Pancreas (tissue), 10 donors: ENCODE measurements at regions not wholly inside any gene's neighbourhood (a gene's known extent, or its start where the extent isn't known, plus 50 kb on each side); places are given as distances from the start of the nearest gene placed in this dataset.
A peak's percentile ranks its signal among the peaks of the same experiment; 100 is the strongest.

Source experiments
- ATAC-seq, 4 donors: fragments of 200-7000 bp; cut with Tn5 transposase; one replicate each; pipeline versions ENCODE4 v1.8.0 to v1.9.1; 2020; ENCODE audit warnings: mild to moderate bottlenecking in 4 of 4, moderate library complexity in 4 of 4
- DNase-seq, 6 donors: peaks; one replicate each; pipeline ENCODE4 v3.0.0-alpha.2; 2020
- FAIRE-seq: peaks from 2 replicates; lab custom pipeline; 2012; peaks lifted over from hg19 to GRCh38; lab: Jason Lieb, UNC
- H3K27ac ChIP-seq, 4 donors: fragments of 200-600 bp; sonication (generic); 1 replicate in 3 of 4; 2 replicates in 1 of 4; pipeline versions ENCODE4 v1.5.0 to v1.8.0; 2020
- H3K27me3 ChIP-seq, 4 donors: fragments of 200-600 bp; one replicate each; pipeline ENCODE4 v1.8.0; 2021
- H3K36me3 ChIP-seq, 3 donors: fragments of 200-600 bp; sonication (generic) in 1 of 3; one replicate each; pipeline versions ENCODE4 v1.5.0 to v1.8.0; 2020 to 2021
- H3K4me1 ChIP-seq, 3 donors: fragments of 200-600 bp; one replicate each; pipeline ENCODE4 v1.8.0; 2021
- H3K4me3 ChIP-seq, 4 donors: fragments of 200-600 bp; sonication (generic) in 2 of 4; one replicate each; pipeline versions ENCODE4 v1.5.0 to v1.8.0; 2020 to 2021
- H3K9me3 ChIP-seq, 4 donors: fragments of 200-600 bp; one replicate each; pipeline ENCODE4 v1.8.0; 2021
- WGBS, 2 donors: extraction: QIAGEN DNeasy Blood & Tissue Kit; methylation state at CpG; one replicate each; pipeline ENCODE4 v1.1.7; 2013; 5-methylcytosine and 5-hydroxymethylcytosine counted together
- intact Hi-C, 3 donors: fragments of 100-400 bp; cut with DNase I; formaldehyde crosslinking; loops; one replicate each; pipeline versions ENCODE4 v1.11.1 to v1.14.2; 2022
- TF ChIP-seq, protein P1 (sequence below), 4 donors: fragments of 200-600 bp; sonication (generic) in 3 of 4; IDR thresholded peaks; one replicate each; pipeline versions ENCODE4 v1.5.0 to v1.8.0; 2021; ENCODE audit warnings: antibody characterized with exemption in 4 of 4
- donor health status: healthy with polysubstance abuse.
- donor health status: DM: no; HTN: no; CAD: no; lungs with moderate emphysema.
- donor health status: DM: no; HTN: no; CAD: no.
- donor health status: control.
- donor health status: control.
- donor health status: Bipolar disorder and iron deficiency.
- donor health status: DM: yes; HTN: yes; CAD: no.
- donor health status: DM: no; HTN: no; CAD: no.
- donor health status: DM: no; HTN: no; CAD: no.
- donor health status: DM: yes; HTN: yes; CAD: no.

- TF ChIP-seq, protein P1, sequence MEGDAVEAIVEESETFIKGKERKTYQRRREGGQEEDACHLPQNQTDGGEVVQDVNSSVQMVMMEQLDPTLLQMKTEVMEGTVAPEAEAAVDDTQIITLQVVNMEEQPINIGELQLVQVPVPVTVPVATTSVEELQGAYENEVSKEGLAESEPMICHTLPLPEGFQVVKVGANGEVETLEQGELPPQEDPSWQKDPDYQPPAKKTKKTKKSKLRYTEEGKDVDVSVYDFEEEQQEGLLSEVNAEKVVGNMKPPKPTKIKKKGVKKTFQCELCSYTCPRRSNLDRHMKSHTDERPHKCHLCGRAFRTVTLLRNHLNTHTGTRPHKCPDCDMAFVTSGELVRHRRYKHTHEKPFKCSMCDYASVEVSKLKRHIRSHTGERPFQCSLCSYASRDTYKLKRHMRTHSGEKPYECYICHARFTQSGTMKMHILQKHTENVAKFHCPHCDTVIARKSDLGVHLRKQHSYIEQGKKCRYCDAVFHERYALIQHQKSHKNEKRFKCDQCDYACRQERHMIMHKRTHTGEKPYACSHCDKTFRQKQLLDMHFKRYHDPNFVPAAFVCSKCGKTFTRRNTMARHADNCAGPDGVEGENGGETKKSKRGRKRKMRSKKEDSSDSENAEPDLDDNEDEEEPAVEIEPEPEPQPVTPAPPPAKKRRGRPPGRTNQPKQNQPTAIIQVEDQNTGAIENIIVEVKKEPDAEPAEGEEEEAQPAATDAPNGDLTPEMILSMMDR (IDR thresholded peaks at IDR 0.05), result no peak
- intact Hi-C loops, result no loop called here
- Histone ChIP-seq H3K36me3 (no peaks in the 10 kb centered on the region), H3K27me3 (no peaks in the 10 kb centered on the region), H3K4me3 (no peak overlapping the region), H3K4me1 (peaks cover 3 to 16% (median 8%) of the 10 kb centered on the region in 3 donors), H3K9me3 (no peaks in the 10 kb centered on the region), H3K27ac (no peak overlapping the region)
- no peak for FAIRE-seq
- no peak for DNase-seq
- peak in 3 of 4 donors; percentile 41 to 56 (median 55) for ATAC-seq
Observed at GRCh38 chr5:125654392-125654791, 768.8 kb upstream of the GRAMD2B start.

- peaks cover 3 to 16% (median 8%) of the 10 kb centered on the region in 3 donors for H3K4me1 ChIP-seq
- peak; percentile 89 to 95 (median 93) for ATAC-seq
- DNase-seq, result no peak
- no peak overlapping the region for H3K27ac ChIP-seq
- FAIRE-seq, result no peak
- intact Hi-C loops, result no loop called here
- TF ChIP-seq, protein P1 (IDR thresholded peaks at IDR 0.05), result no peak
- no peaks in the 10 kb centered on the region for H3K9me3 ChIP-seq
- no peaks in the 10 kb centered on the region for H3K36me3 ChIP-seq
- H3K4me3 ChIP-seq, result no peak overlapping the region
- no peaks in the 10 kb centered on the region for H3K27me3 ChIP-seq
Observed at GRCh38 chr5:125655156-125655555, 768.1 kb upstream of the GRAMD2B start.

DNA sequence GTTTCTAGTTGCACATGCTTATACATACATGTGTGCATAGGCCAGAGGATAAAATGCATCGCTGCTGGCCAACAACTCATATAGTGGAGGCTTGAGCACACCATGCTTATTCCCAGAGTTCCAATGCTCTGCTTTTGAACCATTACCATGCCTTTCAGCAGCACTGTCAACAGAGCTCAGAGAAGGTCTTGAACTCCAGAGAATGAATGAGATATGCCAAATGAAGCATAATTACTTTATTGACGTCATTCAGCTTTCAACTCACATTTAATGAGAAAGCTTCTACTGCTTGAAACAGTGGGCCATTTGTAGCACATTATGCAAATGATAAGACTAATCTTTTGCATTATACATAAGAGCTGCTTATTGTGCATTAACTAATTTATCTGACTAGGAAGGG, 765.3 kb upstream of the GRAMD2B start:
- no peak for DNase-seq
- ATAC-seq, result no peak
- FAIRE-seq, result no peak
- Histone ChIP-seq H3K27me3 (no peaks in the 10 kb centered on the region), H3K27ac (no peak overlapping the region), H3K4me1 (peaks cover 3 to 16% (median 8%) of the 10 kb centered on the region in 3 donors), H3K4me3 (no peak overlapping the region), H3K9me3 (no peaks in the 10 kb centered on the region), H3K36me3 (no peaks in the 10 kb centered on the region)
- TF ChIP-seq, protein P1 (IDR thresholded peaks at IDR 0.05), result no peak
- 92 to 95% methylated on average over 2 of the region's 2 CpGs for WGBS, 2 donors
- intact Hi-C loops, result no loop called here

DNA sequence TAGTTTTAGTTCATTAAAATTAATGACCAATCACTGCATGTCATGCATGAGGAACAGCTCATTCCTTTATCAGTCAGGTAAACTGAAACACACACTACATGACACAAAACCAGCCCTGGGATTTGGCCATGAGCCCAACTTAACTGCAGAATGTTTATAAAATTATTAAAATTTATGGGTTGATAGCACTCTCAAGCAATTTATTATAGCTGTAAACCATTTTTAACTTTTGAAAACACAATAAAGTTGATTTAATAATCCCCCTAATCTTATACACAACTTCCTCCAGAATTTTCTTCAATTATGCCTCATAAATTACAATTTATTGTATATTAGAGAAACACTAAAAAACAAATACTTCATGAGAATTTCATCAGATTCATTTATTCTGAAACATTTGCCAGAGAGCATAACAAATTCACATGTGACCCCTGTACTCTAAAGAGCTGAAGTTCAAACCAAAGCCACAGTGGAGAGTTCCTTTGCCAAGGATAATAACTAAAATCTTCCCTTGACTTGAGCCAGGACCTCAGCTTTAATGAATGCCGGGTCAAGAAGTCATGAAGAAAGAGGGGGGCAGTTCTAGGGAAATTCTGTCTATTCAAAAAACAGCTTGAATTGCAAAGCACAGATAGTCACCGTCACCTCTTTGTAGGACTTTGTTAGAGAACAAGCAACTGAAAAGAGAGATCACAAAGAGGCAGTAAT, 763.7 kb upstream of the GRAMD2B start:
- 75 to 76% methylated on average over 2 of the region's 2 CpGs for WGBS, 2 donors
- DNase-seq (no peak), FAIRE-seq (no peak), ATAC-seq (no peak)
- intact Hi-C loops, result no loop called here
- TF ChIP-seq, protein P1 (IDR thresholded peaks at IDR 0.05), result no peak
- no peak overlapping the region for H3K4me3 ChIP-seq
- H3K4me1 ChIP-seq, result peaks cover 2 to 14% (median 4%) of the 10 kb centered on the region in 3 donors
- H3K9me3 ChIP-seq, result no peaks in the 10 kb centered on the region
- H3K36me3 ChIP-seq, result no peaks in the 10 kb centered on the region
- no peaks in the 10 kb centered on the region for H3K27me3 ChIP-seq
- no peak overlapping the region for H3K27ac ChIP-seq

DNA sequence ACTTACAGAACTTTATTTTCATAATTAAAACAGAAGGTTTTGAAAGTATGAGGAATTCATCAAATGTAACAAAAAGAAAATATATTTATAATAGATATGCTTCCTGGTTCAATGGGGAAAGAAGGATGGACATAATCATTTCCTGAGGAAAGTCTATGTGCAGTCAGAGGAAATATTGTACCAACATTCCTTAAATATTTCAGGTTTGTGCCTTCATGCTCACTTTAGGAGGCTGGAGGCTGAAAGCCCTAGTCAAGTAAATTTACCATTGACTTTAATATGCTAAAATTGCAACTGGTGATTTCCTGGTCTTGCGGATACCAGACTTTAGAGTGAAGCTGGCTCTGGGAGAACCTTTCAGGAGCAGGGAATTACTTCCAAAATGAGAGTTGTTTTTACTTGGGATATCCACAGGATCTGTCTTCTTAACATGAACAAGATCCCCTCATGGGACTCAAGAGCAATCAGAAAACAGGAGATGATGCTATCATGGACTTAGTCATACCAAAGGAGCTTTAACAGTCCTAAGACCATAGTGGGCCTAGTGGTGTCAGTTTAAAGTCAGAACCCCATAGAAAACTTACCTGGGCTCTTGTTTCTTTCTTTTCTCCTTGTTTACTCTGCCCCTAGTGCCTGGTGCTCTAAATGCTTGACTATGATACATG, 762.8 kb upstream of the GRAMD2B start:
- FAIRE-seq, result no peak

More for the DNA sequence above, 762.8 kb upstream of the GRAMD2B start:
- Histone ChIP-seq H3K4me1 (peaks cover 0 to 5% (median 0%) of the 10 kb centered on the region in 3 donors), H3K36me3 (no peaks in the 10 kb centered on the region), H3K4me3 (no peak overlapping the region), H3K27ac (no peak overlapping the region), H3K27me3 (no peaks in the 10 kb centered on the region), H3K9me3 (no peaks in the 10 kb centered on the region)
- TF ChIP-seq, protein P1 (IDR thresholded peaks at IDR 0.05), result no peak
- intact Hi-C loops, result no loop called here
- ATAC-seq (no peak), DNase-seq (no peak)
- WGBS, 2 donors, result 94 to 96% methylated on average over 1 of the region's 1 CpG
